ENCODE measurements at regions not wholly inside any gene's neighbourhood (a gene's known extent, or its start where the extent isn't known, plus 50 kb on each side); places are given as distances from the start of the nearest gene placed in this dataset.

GRCh38 chr5:124605541-124605940 lies 140.9 kb downstream of the ZNF608 start:
- peaks cover 0 to 4% (median 0%) of the 10 kb centered on the region in 7 donors for H3K9me3 Mint-ChIP-seq

GRCh38 chr5:124604419-124604818 lies 142.0 kb downstream of the ZNF608 start:
- H3K27me3 Mint-ChIP-seq (ENCODE audit: low read depth in 3 of 3): peaks cover 0 to 6% (median 0%) of the 10 kb centered on the region in 3 donors
- no peaks in the 10 kb centered on the region for H3K36me3 ChIP-seq (replicated peaks in 1 of 2; ENCODE audit: control insufficient read depth in 1 of 2, insufficient read depth in 2 of 2, low read length in 2 of 2)

More at GRCh38 chr5:124605541-124605940, 140.9 kb downstream of the ZNF608 start:
- no peak for TF ChIP-seq CTCF (IDR thresholded peaks at IDR 0.05)
- no peak overlapping the region for H3K4me3 ChIP-seq (replicated peaks in 1 of 3; ENCODE audit: low read depth in 2 of 3, low read length in 3 of 3)
- no peak overlapping the region for H2AFZ ChIP-seq (ENCODE audit: insufficient read depth, low read depth, low read length, poor library complexity, severe bottlenecking)
- Mint-ChIP-seq H3K36me3 (no peaks in the 10 kb centered on the region), H3K27me3 (ENCODE audit: low read depth in 3 of 3) (peaks cover 0 to 8% (median 0%) of the 10 kb centered on the region in 3 donors), H3K4me3 (no peak overlapping the region), H3K4me1 (no peaks in the 10 kb centered on the region), H3K27ac (no peak overlapping the region)
- H3K79me2 ChIP-seq (ENCODE audit: insufficient read depth, low read length): no peaks in the 10 kb centered on the region
- intact Hi-C loops (cut with micrococcal nuclease): no loop called here
- H4K20me1 ChIP-seq (ENCODE audit: insufficient read depth, low read length): no peaks in the 10 kb centered on the region
- DNase-seq: no peak
- no peaks in the 10 kb centered on the region for H3K4me1 ChIP-seq (ENCODE audit: control insufficient read depth in 1 of 2, insufficient read depth in 2 of 2, low read length in 2 of 2)
- H3K9me3 ChIP-seq (replicated peaks in 1 of 2; ENCODE audit: control insufficient read depth in 1 of 2, insufficient read depth in 1 of 2, low read length in 2 of 2): no peaks in the 10 kb centered on the region
- H3K27ac ChIP-seq (ENCODE audit: low read depth in 1 of 2, low read length in 2 of 2): no peak overlapping the region
- H3K9ac ChIP-seq (ENCODE audit: insufficient read depth, low read length, poor library complexity, severe bottlenecking): no peak overlapping the region
- H3K4me2 ChIP-seq (replicated peaks; ENCODE audit: extremely low read depth, low read length, poor library complexity, severe bottlenecking): no peak overlapping the region
- H3K36me3 ChIP-seq (replicated peaks in 1 of 2; ENCODE audit: control insufficient read depth in 1 of 2, insufficient read depth in 2 of 2, low read length in 2 of 2): no peaks in the 10 kb centered on the region
- 83% methylated on average over 4 of the region's 4 CpGs for WGBS (ENCODE audit: insufficient coverage)
- no peaks in the 10 kb centered on the region for H3K27me3 ChIP-seq (ENCODE audit: control insufficient read depth in 2 of 2, insufficient read depth in 2 of 2, low read length in 2 of 2)

More at GRCh38 chr5:124604419-124604818, 142.0 kb downstream of the ZNF608 start:
- intact Hi-C loops (cut with micrococcal nuclease): no loop called here
- H3K4me3 Mint-ChIP-seq: no peak overlapping the region
- no peaks in the 10 kb centered on the region for H3K9me3 ChIP-seq (replicated peaks in 1 of 2; ENCODE audit: control insufficient read depth in 1 of 2, insufficient read depth in 1 of 2, low read length in 2 of 2)
- H3K4me1 ChIP-seq (ENCODE audit: control insufficient read depth in 1 of 2, insufficient read depth in 2 of 2, low read length in 2 of 2): no peaks in the 10 kb centered on the region
- no peaks in the 10 kb centered on the region for H4K20me1 ChIP-seq (ENCODE audit: insufficient read depth, low read length)
- no peak overlapping the region for H3K4me2 ChIP-seq (replicated peaks; ENCODE audit: extremely low read depth, low read length, poor library complexity, severe bottlenecking)
- no peaks in the 10 kb centered on the region for H3K36me3 Mint-ChIP-seq
- WGBS (ENCODE audit: insufficient coverage): 60% methylated on average over 1 of the region's 4 CpGs
- no peak overlapping the region for H3K27ac ChIP-seq (ENCODE audit: low read depth in 1 of 2, low read length in 2 of 2)
- no peak overlapping the region for H3K27ac Mint-ChIP-seq
- no peak overlapping the region for H3K9ac ChIP-seq (ENCODE audit: insufficient read depth, low read length, poor library complexity, severe bottlenecking)
- peaks cover 0 to 1% (median 0%) of the 10 kb centered on the region in 7 donors for H3K9me3 Mint-ChIP-seq
- H3K4me1 Mint-ChIP-seq: peaks cover 4% of the 10 kb centered on the region
- H3K27me3 ChIP-seq (ENCODE audit: control insufficient read depth in 2 of 2, insufficient read depth in 2 of 2, low read length in 2 of 2): no peaks in the 10 kb centered on the region
- no peak for TF ChIP-seq CTCF (IDR thresholded peaks at IDR 0.05)
- no peak overlapping the region for H2AFZ ChIP-seq (ENCODE audit: insufficient read depth, low read depth, low read length, poor library complexity, severe bottlenecking)
- no peaks in the 10 kb centered on the region for H3K79me2 ChIP-seq (ENCODE audit: insufficient read depth, low read length)
- no peak overlapping the region for H3K4me3 ChIP-seq (replicated peaks in 1 of 3; ENCODE audit: low read depth in 2 of 3, low read length in 3 of 3)
- DNase-seq: no peak

All from CD14-positive monocyte (primary cell).